ENCODE measurements at regions not wholly inside any gene's neighbourhood (a gene's known extent, or its start where the extent isn't known, plus 50 kb on each side); places are given as distances from the start of the nearest gene placed in this dataset.

DNA sequence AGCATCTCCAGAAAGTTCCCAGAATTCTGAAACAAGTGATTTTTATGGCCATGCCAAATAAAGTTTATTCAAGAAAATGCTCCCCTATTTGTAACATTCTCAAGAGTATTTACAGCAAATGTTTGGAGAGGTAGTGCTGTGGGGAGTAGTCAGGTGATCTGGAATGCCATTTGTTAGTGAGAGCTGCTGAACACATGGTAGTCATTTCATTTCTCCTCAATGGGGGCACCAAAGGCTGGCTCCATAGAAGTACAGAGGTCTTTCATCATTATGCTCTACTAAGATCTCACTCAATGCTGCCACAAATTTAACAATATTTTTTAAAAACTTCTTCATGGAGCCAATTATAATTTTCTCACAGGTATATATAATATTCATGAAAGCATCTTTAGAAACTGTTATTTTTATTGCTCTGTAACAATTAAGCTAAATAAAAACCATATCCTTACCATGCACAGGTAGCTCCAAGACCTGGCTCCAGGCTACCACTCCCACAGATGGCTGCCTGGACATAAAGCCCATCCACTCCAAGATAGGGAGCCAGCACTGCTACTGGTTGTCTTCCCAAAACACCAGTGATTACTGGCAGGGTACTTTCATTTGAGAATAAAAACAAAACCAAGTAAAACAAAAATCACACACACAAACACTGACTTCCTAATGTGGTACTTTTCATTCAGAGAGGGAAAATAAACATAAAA is 200.8 kb downstream of the PLK2 start:
- Histone ChIP-seq H3K4me1 (peaks cover 0 to 6% (median 0%) of the 10 kb centered on the region in 6 donors), H3K27me3 (replicated peaks in 1 of 7) (no peaks in the 10 kb centered on the region), H3K9me3 (no peaks in the 10 kb centered on the region), H3K27ac (peak overlapping the region in 4 of 8 donors; percentile 4 to 41 (median 24)), H3K36me3 (no peaks in the 10 kb centered on the region), H3K4me3 (no peak overlapping the region)
- DNase-seq = no peak
- TF ChIP-seq POLR2AphosphoS5 (IDR thresholded peaks at IDR 0.05) = no peak
- no peak for TF ChIP-seq POLR2A (IDR thresholded peaks at IDR 0.05)
- TF ChIP-seq, protein P1, sequence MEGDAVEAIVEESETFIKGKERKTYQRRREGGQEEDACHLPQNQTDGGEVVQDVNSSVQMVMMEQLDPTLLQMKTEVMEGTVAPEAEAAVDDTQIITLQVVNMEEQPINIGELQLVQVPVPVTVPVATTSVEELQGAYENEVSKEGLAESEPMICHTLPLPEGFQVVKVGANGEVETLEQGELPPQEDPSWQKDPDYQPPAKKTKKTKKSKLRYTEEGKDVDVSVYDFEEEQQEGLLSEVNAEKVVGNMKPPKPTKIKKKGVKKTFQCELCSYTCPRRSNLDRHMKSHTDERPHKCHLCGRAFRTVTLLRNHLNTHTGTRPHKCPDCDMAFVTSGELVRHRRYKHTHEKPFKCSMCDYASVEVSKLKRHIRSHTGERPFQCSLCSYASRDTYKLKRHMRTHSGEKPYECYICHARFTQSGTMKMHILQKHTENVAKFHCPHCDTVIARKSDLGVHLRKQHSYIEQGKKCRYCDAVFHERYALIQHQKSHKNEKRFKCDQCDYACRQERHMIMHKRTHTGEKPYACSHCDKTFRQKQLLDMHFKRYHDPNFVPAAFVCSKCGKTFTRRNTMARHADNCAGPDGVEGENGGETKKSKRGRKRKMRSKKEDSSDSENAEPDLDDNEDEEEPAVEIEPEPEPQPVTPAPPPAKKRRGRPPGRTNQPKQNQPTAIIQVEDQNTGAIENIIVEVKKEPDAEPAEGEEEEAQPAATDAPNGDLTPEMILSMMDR (IDR thresholded peaks at IDR 0.05 in 8 of 11, conservative IDR thresholded peaks at IDR 0.05 in 3 of 11) = no peak
- intact Hi-C loops (cut with DNase I; ENCODE audit: low total_unique reads) = no loop called here

DNA sequence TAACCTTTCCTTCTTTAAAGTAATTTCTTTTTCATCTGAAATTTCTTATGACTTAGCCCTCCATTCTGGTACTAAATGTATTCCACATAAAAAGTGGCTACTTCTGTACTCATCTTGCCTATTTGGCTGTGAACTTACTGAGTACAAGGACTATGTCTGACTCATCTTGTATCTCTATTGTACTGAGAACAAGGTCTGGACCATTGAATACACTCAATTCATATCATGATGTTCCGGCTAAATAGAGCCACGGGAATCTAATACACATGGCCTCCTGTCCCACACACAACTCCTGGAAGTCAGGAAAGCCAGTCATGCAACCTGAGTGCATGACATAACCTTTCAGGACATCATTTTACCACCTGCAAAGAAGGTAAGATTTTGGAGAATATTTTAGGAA is 203.9 kb downstream of the PLK2 start:
- intact Hi-C loops (cut with DNase I; ENCODE audit: low total_unique reads) = no loop called here
- TF ChIP-seq, protein P1 (IDR thresholded peaks at IDR 0.05 in 8 of 11, conservative IDR thresholded peaks at IDR 0.05 in 3 of 11) = no peak
- TF ChIP-seq POLR2A (IDR thresholded peaks at IDR 0.05) (no peak), POLR2AphosphoS5 (IDR thresholded peaks at IDR 0.05) (no peak)
- no peaks in the 10 kb centered on the region for H3K27me3 ChIP-seq (replicated peaks in 1 of 7)
- no peak overlapping the region for H3K4me3 ChIP-seq
- DNase-seq = no peak
- WGBS, 5 donors = 83 to 98% (median 85%) methylated on average over 2 of the region's 2 CpGs
- no peaks in the 10 kb centered on the region for H3K9me3 ChIP-seq
- no peak overlapping the region for H3K27ac ChIP-seq
- H3K36me3 ChIP-seq = no peaks in the 10 kb centered on the region
- no peaks in the 10 kb centered on the region for H3K4me1 ChIP-seq

DNA sequence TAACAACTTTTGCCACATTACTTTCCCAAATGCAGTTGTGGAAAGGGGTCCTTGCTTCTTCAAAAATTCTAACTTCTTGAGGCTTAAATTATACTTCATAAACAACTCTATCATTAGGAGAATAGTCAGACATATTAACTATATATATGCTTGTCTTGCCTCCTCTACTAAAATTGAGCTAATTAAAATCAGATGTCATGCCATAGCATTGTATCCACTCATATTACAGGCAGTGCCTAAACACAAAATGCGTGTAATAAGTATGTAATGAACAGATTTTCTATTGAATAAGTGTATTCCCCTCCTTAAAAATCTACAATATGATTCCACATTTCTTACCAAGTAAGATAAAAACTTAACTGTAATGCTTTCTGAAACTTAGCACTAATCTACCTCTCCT is 204.5 kb downstream of the PLK2 start:
- no peak overlapping the region for H3K27ac ChIP-seq
- no peaks in the 10 kb centered on the region for H3K36me3 ChIP-seq
- DNase-seq = no peak
- no peak overlapping the region for H3K4me3 ChIP-seq
- 69 to 85% (median 81%) methylated on average over 1 of the region's 1 CpG for WGBS, 5 donors
- H3K4me1 ChIP-seq = no peaks in the 10 kb centered on the region
- intact Hi-C loops (cut with DNase I; ENCODE audit: low total_unique reads) = no loop called here
- TF ChIP-seq POLR2A (IDR thresholded peaks at IDR 0.05) (no peak), POLR2AphosphoS5 (IDR thresholded peaks at IDR 0.05) (no peak)
- TF ChIP-seq, protein P1 (IDR thresholded peaks at IDR 0.05 in 8 of 11, conservative IDR thresholded peaks at IDR 0.05 in 3 of 11) = no peak
- no peaks in the 10 kb centered on the region for H3K9me3 ChIP-seq
- no peaks in the 10 kb centered on the region for H3K27me3 ChIP-seq (replicated peaks in 1 of 7)

DNA sequence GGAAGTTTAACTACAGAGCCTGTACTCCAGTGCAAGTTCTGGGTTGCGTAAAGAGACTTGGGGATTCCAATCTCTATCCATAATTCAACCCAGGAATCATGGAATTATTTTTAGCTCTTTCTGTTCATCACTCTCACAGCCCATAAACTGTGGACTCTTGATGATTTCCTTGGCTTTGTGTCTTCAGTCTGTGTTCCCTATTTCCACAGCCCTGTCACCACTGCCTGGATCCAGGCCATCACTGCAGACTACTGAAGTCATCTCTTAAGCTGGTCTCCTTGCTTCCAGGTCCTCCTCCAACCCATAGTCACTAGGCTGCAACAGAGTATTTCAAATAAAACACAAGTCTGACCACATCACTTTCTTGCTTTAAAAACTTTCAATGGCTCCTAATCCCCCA is 211.7 kb downstream of the PLK2 start:
- 74 to 96% (median 90%) methylated on average over 1 of the region's 1 CpG for WGBS, 5 donors
- H3K36me3 ChIP-seq = no peaks in the 10 kb centered on the region
- TF ChIP-seq POLR2AphosphoS5 (IDR thresholded peaks at IDR 0.05) (no peak), POLR2A (IDR thresholded peaks at IDR 0.05) (no peak)
- TF ChIP-seq, protein P1 (IDR thresholded peaks at IDR 0.05 in 8 of 11, conservative IDR thresholded peaks at IDR 0.05 in 3 of 11) = no peak
- H3K27me3 ChIP-seq (replicated peaks in 1 of 7) = no peaks in the 10 kb centered on the region
- DNase-seq = no peak
- no peak overlapping the region for H3K4me3 ChIP-seq
- intact Hi-C loops (cut with DNase I; ENCODE audit: low total_unique reads) = no loop called here
- peaks cover 0 to 16% (median 3%) of the 10 kb centered on the region in 6 donors for H3K4me1 ChIP-seq
- no peak overlapping the region for H3K27ac ChIP-seq
- no peaks in the 10 kb centered on the region for H3K9me3 ChIP-seq

All from spleen (tissue), 11 donors.